ENCODE measurements at regions not wholly inside any gene's neighbourhood (a gene's known extent, or its start where the extent isn't known, plus 50 kb on each side); places are given as distances from the start of the nearest gene placed in this dataset.
A peak's percentile ranks its signal among the peaks of the same experiment; 100 is the strongest.

- intact Hi-C loops (cut with DNase I), result no loop called here
These were observed 348.6 kb downstream of the PLOD2 start for GRCh38 chr3:145812391-145812790.

GRCh38 chr3:145815707-145816413 lies 345.1 kb downstream of the PLOD2 start:
- H3K4me3 ChIP-seq, result no peak overlapping the region
- intact Hi-C loops (cut with DNase I), result no loop called here
- H3K4me1 ChIP-seq, result no peaks in the 10 kb centered on the region
- no peaks in the 10 kb centered on the region for H3K27me3 ChIP-seq
- no peak for ATAC-seq
- H3K27ac ChIP-seq, result no peak overlapping the region
- no peak for DNase-seq
- H3K36me3 ChIP-seq (replicated peaks in 1 of 2; ENCODE audit: insufficient read depth in 1 of 2, low read depth in 2 of 2), result no peaks in the 10 kb centered on the region
- WGBS, 2 donors, result 79 to 89% methylated on average over 3 of the region's 3 CpGs
- TF ChIP-seq POLR2A (IDR thresholded peaks at IDR 0.05) (no peak), CTCF (IDR thresholded peaks at IDR 0.05) (no peak)
- H3K9me3 ChIP-seq, result no peaks in the 10 kb centered on the region

More at GRCh38 chr3:145812391-145812790, 348.6 kb downstream of the PLOD2 start:
- H3K9me3 ChIP-seq, result no peaks in the 10 kb centered on the region
- H3K27ac ChIP-seq, result no peak overlapping the region
- H3K36me3 ChIP-seq (replicated peaks in 1 of 2; ENCODE audit: insufficient read depth in 1 of 2, low read depth in 2 of 2), result no peaks in the 10 kb centered on the region
- DNase-seq (no peak), ATAC-seq (no peak)
- 53 to 71% methylated on average over 5 of the region's 5 CpGs for WGBS, 2 donors
- no peaks in the 10 kb centered on the region for H3K4me1 ChIP-seq
- H3K4me3 ChIP-seq, result no peak overlapping the region
- TF ChIP-seq CTCF (IDR thresholded peaks at IDR 0.05) (no peak), POLR2A (IDR thresholded peaks at IDR 0.05) (no peak)
- H3K27me3 ChIP-seq, result no peaks in the 10 kb centered on the region

- no peaks in the 10 kb centered on the region for H3K4me1 ChIP-seq
- TF ChIP-seq POLR2A (IDR thresholded peaks at IDR 0.05) (no peak), CTCF (IDR thresholded peaks at IDR 0.05) (no peak)
- intact Hi-C loops (cut with DNase I), result no loop called here
- 13% methylated on average over 4 of the region's 4 CpGs for WGBS, 2 donors
- DNase-seq, result peak in 1 of 4 donors; percentile 11
- peak; percentile 62 for ATAC-seq
- peak overlapping the region in 2 of 4 donors; percentile 6 to 15 for H3K27ac ChIP-seq
- no peaks in the 10 kb centered on the region for H3K9me3 ChIP-seq
- H3K36me3 ChIP-seq (replicated peaks in 1 of 2; ENCODE audit: insufficient read depth in 1 of 2, low read depth in 2 of 2), result no peaks in the 10 kb centered on the region
- no peak overlapping the region for H3K4me3 ChIP-seq
- no peaks in the 10 kb centered on the region for H3K27me3 ChIP-seq
These were observed 343.0 kb downstream of the PLOD2 start for GRCh38 chr3:145817870-145818483.

GRCh38 chr3:145820170-145820569 lies 340.8 kb downstream of the PLOD2 start:
- Histone ChIP-seq H3K4me3 (no peak overlapping the region), H3K4me1 (no peaks in the 10 kb centered on the region), H3K9me3 (no peaks in the 10 kb centered on the region), H3K27me3 (no peaks in the 10 kb centered on the region), H3K36me3 (replicated peaks in 1 of 2; ENCODE audit: insufficient read depth in 1 of 2, low read depth in 2 of 2) (no peaks in the 10 kb centered on the region), H3K27ac (no peak overlapping the region)
- intact Hi-C loops (cut with DNase I), result no loop called here
- DNase-seq, result no peak
- 66 to 78% methylated on average over 2 of the region's 2 CpGs for WGBS, 2 donors
- no peak for ATAC-seq
- TF ChIP-seq POLR2A (IDR thresholded peaks at IDR 0.05) (no peak), CTCF (IDR thresholded peaks at IDR 0.05) (no peak)

Data from body of pancreas (tissue), 4 donors.